Fibroblast of the aortic adventitia (primary cell): ENCODE measurements at regions not wholly inside any gene's neighbourhood (a gene's known extent, or its start where the extent isn't known, plus 50 kb on each side); places are given as distances from the start of the nearest gene placed in this dataset.

ENCODE experiments used
- DNase-seq: peaks from one replicate; pipeline ENCODE4 v3.0.0-alpha.2; 2010; ENCODE audit warnings: low read depth
- H3K4me3 ChIP-seq: 2 replicates; pipeline ENCODE4 v1.5.1; 2011; ENCODE audit warnings: low read depth, mild to moderate bottlenecking, control low read depth, low read length, moderate library complexity
- TF ChIP-seq, protein P1 (sequence below): IDR thresholded peaks from 2 replicates; pipeline ENCODE4 v1.5.1; 2011; ENCODE audit warnings: mild to moderate bottlenecking, low read length, control low read depth, inconsistent platforms; ENCODE audit not compliant: insufficient read depth

GRCh38 chr7:14065286-14065685 lies 75.8 kb upstream of the ETV1 start:
- DNase-seq, result no peak
- TF ChIP-seq, protein P1, sequence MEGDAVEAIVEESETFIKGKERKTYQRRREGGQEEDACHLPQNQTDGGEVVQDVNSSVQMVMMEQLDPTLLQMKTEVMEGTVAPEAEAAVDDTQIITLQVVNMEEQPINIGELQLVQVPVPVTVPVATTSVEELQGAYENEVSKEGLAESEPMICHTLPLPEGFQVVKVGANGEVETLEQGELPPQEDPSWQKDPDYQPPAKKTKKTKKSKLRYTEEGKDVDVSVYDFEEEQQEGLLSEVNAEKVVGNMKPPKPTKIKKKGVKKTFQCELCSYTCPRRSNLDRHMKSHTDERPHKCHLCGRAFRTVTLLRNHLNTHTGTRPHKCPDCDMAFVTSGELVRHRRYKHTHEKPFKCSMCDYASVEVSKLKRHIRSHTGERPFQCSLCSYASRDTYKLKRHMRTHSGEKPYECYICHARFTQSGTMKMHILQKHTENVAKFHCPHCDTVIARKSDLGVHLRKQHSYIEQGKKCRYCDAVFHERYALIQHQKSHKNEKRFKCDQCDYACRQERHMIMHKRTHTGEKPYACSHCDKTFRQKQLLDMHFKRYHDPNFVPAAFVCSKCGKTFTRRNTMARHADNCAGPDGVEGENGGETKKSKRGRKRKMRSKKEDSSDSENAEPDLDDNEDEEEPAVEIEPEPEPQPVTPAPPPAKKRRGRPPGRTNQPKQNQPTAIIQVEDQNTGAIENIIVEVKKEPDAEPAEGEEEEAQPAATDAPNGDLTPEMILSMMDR, result no peak

DNA sequence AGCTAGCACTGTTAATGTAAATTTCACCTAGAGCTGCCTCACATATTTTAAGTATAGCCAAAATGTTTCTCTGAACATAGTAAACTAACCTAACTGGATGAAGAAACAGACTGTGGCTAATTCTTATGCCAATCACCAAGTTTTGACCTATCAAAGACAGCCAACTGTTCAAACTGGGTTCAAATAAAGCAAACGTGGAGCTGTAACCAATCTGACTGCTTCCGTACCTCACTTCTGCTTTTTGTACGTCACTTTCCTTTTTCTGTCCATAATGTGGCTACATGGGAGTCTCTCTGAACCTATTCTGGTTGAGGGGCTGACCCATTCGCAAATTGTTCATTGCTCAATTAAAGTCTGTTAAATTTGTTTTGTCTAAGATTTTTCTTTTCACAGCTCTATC lies 66.3 kb upstream of the ETV1 start:
- TF ChIP-seq, protein P1, result no peak
- DNase-seq, result no peak
- no peak overlapping the region for H3K4me3 ChIP-seq

More at GRCh38 chr7:14065286-14065685, 75.8 kb upstream of the ETV1 start:
- H3K4me3 ChIP-seq, result no peak overlapping the region

DNA sequence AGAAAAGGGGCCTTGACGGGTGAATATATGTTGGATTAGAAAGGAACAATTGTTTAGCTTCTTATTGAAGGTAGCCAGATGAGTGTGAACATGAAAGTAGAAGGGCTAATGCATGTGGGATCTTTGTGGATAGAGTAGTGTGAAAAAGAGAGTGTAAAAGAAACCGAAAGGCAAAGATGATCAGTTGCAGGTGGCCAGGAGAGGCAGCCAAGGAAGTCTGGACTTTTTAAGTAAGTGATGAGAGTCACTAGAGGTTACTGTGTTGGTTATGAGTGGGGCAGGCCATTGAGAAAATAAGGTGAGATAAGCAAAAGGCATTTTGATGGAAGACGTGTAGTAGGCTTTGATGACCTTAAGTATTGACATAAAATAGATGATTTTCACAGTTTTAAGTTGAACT lies 64.7 kb upstream of the ETV1 start:
- TF ChIP-seq, protein P1, result no peak
- H3K4me3 ChIP-seq, result no peak overlapping the region
- no peak for DNase-seq

DNA sequence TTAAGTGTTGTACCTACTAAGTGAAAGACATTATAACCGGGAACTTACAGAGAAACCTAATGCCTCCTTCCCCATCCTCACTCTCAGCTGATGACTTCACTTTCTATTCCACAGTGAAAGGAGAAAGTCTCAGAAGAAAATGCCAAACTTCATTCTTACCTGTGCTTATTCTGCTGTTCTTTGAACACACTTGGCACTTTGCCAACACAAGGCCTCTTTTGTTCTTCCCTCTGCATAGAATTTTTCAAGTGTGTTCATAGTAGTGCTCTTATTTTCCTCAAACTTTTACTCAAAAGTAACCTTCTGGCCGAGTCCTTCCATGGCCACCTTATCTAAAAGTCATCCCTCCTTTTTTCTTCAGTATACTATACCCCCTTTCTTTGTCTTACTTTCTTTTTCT lies 59.4 kb upstream of the ETV1 start:
- TF ChIP-seq, protein P1, result no peak
- H3K4me3 ChIP-seq, result no peak overlapping the region
- DNase-seq, result peak; percentile 5

- no peak overlapping the region for H3K4me3 ChIP-seq
- TF ChIP-seq, protein P1, result no peak
- no peak for DNase-seq
Observed at GRCh38 chr7:14047709-14048399, 58.4 kb upstream of the ETV1 start.

GRCh38 chr7:14045651-14046050 lies 56.2 kb upstream of the ETV1 start:
- no peak for DNase-seq
- no peak overlapping the region for H3K4me3 ChIP-seq
- TF ChIP-seq, protein P1, result no peak

DNA sequence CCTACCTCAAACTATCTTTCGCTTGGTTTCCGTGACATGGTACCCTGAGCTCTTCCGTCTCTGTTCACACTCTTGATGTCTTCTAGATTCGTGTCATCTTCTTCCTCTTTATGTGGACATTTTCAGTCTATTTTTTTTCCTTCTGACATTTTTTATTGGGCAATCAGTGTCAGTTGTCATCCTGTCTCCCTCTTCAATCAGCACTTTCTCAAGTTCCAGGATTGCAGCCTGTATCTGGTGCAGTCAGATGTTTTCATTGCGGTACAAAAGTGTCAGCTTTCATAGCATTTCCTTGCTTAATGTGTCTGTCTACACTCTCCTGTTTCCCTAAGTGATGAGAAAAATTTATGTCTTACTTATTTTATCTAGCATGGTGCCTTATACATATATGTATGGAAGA lies 51.1 kb upstream of the ETV1 start:
- H3K4me3 ChIP-seq, result no peak overlapping the region
- TF ChIP-seq, protein P1, result no peak
- no peak for DNase-seq
